ENCODE measurements at regions not wholly inside any gene's neighbourhood (a gene's known extent, or its start where the extent isn't known, plus 50 kb on each side); places are given as distances from the start of the nearest gene placed in this dataset.

DNA sequence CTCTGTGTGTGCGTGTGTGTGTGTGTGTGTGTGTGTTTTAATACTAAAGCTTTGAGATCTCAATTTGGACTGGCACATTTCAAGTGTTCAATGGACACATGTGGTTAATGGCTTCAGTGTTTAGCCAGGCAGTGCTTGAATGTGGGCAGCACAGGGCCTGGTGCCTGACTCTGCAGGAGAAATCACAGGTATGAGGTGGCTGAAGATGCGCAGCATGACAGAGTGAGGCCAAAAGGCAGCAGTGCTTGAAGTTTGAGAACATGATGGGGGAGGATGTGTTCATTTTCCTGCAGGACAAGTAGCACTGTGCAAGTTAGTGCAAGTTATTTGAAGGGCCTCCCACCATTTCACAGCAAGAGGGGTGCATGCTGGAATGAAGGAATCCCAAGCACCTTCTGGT is 620.5 kb upstream of the TBL1XR1 start:
- no peak for ATAC-seq
- no peak for TF ChIP-seq ZC3H10 (CRISPR knock-in tag; IDR thresholded peaks at IDR 0.05)
- no peak for TF ChIP-seq ZFP30 (CRISPR knock-in tag; IDR thresholded peaks at IDR 0.05)
- TF ChIP-seq, protein P1, sequence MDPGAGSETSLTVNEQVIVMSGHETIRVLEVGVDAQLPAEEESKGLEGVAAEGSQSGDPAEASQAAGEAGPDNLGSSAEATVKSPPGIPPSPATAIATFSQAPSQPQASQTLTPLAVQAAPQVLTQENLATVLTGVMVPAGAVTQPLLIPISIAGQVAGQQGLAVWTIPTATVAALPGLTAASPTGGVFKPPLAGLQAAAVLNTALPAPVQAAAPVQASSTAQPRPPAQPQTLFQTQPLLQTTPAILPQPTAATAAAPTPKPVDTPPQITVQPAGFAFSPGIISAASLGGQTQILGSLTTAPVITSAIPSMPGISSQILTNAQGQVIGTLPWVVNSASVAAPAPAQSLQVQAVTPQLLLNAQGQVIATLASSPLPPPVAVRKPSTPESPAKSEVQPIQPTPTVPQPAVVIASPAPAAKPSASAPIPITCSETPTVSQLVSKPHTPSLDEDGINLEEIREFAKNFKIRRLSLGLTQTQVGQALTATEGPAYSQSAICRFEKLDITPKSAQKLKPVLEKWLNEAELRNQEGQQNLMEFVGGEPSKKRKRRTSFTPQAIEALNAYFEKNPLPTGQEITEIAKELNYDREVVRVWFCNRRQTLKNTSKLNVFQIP (CRISPR knock-in tag; IDR thresholded peaks at IDR 0.05; ENCODE audit: borderline replicate concordance, low read depth): no peak
- TF ChIP-seq, protein P2, sequence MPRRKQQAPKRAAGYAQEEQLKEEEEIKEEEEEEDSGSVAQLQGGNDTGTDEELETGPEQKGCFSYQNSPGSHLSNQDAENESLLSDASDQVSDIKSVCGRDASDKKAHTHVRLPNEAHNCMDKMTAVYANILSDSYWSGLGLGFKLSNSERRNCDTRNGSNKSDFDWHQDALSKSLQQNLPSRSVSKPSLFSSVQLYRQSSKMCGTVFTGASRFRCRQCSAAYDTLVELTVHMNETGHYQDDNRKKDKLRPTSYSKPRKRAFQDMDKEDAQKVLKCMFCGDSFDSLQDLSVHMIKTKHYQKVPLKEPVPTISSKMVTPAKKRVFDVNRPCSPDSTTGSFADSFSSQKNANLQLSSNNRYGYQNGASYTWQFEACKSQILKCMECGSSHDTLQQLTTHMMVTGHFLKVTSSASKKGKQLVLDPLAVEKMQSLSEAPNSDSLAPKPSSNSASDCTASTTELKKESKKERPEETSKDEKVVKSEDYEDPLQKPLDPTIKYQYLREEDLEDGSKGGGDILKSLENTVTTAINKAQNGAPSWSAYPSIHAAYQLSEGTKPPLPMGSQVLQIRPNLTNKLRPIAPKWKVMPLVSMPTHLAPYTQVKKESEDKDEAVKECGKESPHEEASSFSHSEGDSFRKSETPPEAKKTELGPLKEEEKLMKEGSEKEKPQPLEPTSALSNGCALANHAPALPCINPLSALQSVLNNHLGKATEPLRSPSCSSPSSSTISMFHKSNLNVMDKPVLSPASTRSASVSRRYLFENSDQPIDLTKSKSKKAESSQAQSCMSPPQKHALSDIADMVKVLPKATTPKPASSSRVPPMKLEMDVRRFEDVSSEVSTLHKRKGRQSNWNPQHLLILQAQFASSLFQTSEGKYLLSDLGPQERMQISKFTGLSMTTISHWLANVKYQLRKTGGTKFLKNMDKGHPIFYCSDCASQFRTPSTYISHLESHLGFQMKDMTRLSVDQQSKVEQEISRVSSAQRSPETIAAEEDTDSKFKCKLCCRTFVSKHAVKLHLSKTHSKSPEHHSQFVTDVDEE (CRISPR knock-in tag; IDR thresholded peaks at IDR 0.05): no peak
- TF ChIP-seq ARNTL (CRISPR knock-in tag; IDR thresholded peaks at IDR 0.05; ENCODE audit: borderline replicate concordance, low read depth): no peak
- TF ChIP-seq ESRRG (CRISPR knock-in tag; IDR thresholded peaks at IDR 0.05): no peak
- no peak for TF ChIP-seq PPARA (CRISPR knock-in tag; IDR thresholded peaks at IDR 0.05; ENCODE audit: borderline replicate concordance)
- no peak for TF ChIP-seq SNAI2 (CRISPR knock-in tag; IDR thresholded peaks at IDR 0.05)
- TF ChIP-seq ZNF70 (CRISPR knock-in tag; IDR thresholded peaks at IDR 0.05): no peak
- no peak for TF ChIP-seq CSDC2 (CRISPR knock-in tag; IDR thresholded peaks at IDR 0.05)
- TF ChIP-seq, protein P3, sequence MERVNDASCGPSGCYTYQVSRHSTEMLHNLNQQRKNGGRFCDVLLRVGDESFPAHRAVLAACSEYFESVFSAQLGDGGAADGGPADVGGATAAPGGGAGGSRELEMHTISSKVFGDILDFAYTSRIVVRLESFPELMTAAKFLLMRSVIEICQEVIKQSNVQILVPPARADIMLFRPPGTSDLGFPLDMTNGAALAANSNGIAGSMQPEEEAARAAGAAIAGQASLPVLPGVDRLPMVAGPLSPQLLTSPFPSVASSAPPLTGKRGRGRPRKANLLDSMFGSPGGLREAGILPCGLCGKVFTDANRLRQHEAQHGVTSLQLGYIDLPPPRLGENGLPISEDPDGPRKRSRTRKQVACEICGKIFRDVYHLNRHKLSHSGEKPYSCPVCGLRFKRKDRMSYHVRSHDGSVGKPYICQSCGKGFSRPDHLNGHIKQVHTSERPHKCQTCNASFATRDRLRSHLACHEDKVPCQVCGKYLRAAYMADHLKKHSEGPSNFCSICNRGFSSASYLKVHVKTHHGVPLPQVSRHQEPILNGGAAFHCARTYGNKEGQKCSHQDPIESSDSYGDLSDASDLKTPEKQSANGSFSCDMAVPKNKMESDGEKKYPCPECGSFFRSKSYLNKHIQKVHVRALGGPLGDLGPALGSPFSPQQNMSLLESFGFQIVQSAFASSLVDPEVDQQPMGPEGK (CRISPR knock-in tag; IDR thresholded peaks at IDR 0.05; ENCODE audit: borderline replicate concordance): no peak
- no peak for TF ChIP-seq BACH2 (CRISPR knock-in tag; IDR thresholded peaks at IDR 0.05; ENCODE audit: borderline replicate concordance)

DNA sequence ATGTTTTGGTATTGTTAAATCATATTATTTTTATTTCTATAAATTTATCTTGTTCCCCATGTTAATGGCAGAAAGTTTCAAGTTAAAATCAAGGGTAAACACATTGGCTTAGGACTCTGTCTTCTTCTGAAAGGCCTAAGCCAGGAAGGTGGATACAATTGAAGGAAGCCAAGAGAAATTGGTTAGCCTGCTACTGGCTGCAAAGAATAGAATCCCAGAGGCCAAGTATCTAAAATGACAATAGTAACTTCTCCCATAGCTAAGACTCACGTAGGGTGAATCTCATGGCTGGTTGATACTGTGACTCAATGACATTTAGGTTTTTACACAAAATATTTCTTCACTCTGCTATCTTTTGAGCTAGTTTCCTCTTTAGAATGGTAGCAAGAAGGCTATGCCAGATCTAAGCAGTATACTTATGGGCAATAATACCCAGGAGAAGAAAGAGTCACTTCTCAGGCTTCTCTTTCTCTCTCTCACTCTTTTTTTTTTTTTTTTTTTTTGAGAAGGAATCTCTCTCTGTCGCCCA is 621.5 kb upstream of the TBL1XR1 start:
- no peak for ATAC-seq
- TF ChIP-seq ZNF8 (CRISPR knock-in tag; IDR thresholded peaks at IDR 0.05) (no peak), RARB (CRISPR knock-in tag; IDR thresholded peaks at IDR 0.05) (no peak), ZFP3 (CRISPR knock-in tag; IDR thresholded peaks at IDR 0.05) (no peak), ZNF565 (CRISPR knock-in tag; conservative IDR thresholded peaks at IDR 0.05; ENCODE audit: low read depth) (no peak), OSR1 (CRISPR knock-in tag; IDR thresholded peaks at IDR 0.05) (no peak), ZNF70 (CRISPR knock-in tag; IDR thresholded peaks at IDR 0.05) (no peak), PPARA (CRISPR knock-in tag; IDR thresholded peaks at IDR 0.05; ENCODE audit: borderline replicate concordance) (no peak), BACH2 (CRISPR knock-in tag; IDR thresholded peaks at IDR 0.05; ENCODE audit: borderline replicate concordance) (no peak), GLIS3 (CRISPR knock-in tag; IDR thresholded peaks at IDR 0.05) (no peak), ESRRG (CRISPR knock-in tag; IDR thresholded peaks at IDR 0.05) (no peak)
- TF ChIP-seq, protein P4, sequence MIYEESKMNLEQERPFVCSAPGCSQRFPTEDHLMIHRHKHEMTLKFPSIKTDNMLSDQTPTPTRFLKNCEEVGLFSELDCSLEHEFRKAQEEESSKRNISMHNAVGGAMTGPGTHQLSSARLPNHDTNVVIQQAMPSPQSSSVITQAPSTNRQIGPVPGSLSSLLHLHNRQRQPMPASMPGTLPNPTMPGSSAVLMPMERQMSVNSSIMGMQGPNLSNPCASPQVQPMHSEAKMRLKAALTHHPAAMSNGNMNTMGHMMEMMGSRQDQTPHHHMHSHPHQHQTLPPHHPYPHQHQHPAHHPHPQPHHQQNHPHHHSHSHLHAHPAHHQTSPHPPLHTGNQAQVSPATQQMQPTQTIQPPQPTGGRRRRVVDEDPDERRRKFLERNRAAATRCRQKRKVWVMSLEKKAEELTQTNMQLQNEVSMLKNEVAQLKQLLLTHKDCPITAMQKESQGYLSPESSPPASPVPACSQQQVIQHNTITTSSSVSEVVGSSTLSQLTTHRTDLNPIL (CRISPR knock-in tag; IDR thresholded peaks at IDR 0.05; ENCODE audit: low read depth): no peak

DNA sequence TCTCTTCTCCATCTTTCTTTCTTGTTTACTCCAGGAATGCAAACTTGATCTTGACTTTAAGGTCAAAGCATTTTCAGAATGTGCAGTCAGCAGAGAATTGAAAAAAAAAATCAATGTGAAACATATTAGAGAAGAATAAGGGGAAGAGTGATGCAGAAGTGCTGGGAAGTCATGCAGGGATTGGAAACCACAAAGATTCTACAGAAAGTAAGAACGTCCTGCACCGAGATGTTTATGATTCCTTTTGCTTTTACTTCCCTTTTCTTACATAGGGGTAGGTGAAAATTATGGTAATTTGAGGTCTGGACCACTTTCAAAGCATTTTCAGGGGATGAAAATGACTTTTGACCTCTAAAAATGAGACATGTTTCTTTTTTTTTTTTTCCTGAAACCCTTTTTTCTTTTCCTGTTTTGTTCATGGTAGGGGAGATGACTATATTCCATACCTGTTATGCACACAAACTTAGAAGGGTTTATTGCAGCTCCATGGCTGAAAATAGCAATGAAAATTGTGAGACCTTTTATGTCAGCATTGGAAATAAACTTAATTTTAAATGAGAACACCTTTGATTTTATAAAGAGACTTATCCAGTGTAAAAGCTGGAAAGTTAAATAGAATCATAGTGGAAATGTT is 623.5 kb upstream of the TBL1XR1 start:
- no peak for ATAC-seq
- no peak for TF ChIP-seq BACH2 (CRISPR knock-in tag; IDR thresholded peaks at IDR 0.05; ENCODE audit: borderline replicate concordance)
- no peak for TF ChIP-seq ZFP3 (CRISPR knock-in tag; IDR thresholded peaks at IDR 0.05)
- no peak for TF ChIP-seq CSDC2 (CRISPR knock-in tag; IDR thresholded peaks at IDR 0.05)
- TF ChIP-seq, protein P5, sequence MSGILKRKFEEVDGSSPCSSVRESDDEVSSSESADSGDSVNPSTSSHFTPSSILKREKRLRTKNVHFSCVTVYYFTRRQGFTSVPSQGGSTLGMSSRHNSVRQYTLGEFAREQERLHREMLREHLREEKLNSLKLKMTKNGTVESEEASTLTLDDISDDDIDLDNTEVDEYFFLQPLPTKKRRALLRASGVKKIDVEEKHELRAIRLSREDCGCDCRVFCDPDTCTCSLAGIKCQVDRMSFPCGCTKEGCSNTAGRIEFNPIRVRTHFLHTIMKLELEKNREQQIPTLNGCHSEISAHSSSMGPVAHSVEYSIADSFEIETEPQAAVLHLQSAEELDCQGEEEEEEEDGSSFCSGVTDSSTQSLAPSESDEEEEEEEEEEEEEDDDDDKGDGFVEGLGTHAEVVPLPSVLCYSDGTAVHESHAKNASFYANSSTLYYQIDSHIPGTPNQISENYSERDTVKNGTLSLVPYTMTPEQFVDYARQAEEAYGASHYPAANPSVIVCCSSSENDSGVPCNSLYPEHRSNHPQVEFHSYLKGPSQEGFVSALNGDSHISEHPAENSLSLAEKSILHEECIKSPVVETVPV (CRISPR knock-in tag; IDR thresholded peaks at IDR 0.05): no peak
- no peak for TF ChIP-seq ZNF565 (CRISPR knock-in tag; conservative IDR thresholded peaks at IDR 0.05; ENCODE audit: low read depth)
- TF ChIP-seq ESRRG (CRISPR knock-in tag; IDR thresholded peaks at IDR 0.05): no peak
- no peak for TF ChIP-seq ZC3H10 (CRISPR knock-in tag; IDR thresholded peaks at IDR 0.05)
- TF ChIP-seq, protein P1 (CRISPR knock-in tag; IDR thresholded peaks at IDR 0.05; ENCODE audit: borderline replicate concordance, low read depth): no peak
- TF ChIP-seq, protein P2 (CRISPR knock-in tag; IDR thresholded peaks at IDR 0.05): no peak
- no peak for TF ChIP-seq ARNTL (CRISPR knock-in tag; IDR thresholded peaks at IDR 0.05; ENCODE audit: borderline replicate concordance, low read depth)
- no peak for TF ChIP-seq SNAI2 (CRISPR knock-in tag; IDR thresholded peaks at IDR 0.05)
- TF ChIP-seq, protein P4 (CRISPR knock-in tag; IDR thresholded peaks at IDR 0.05; ENCODE audit: low read depth): no peak

Measured in SK-N-SH treated with all-trans-retinoic acid at 6 μM for 48 hours (cell line).